HCT116 (cell line): ENCODE measurements at regions not wholly inside any gene's neighbourhood (a gene's known extent, or its start where the extent isn't known, plus 50 kb on each side); places are given as distances from the start of the nearest gene placed in this dataset.

Source experiments
- ATAC-seq: fragments of 200-7000 bp; cut with Tn5 transposase; 2 replicates; pipeline ENCODE4 v1.9.1; 2020; ENCODE audit warnings: mild to moderate bottlenecking, moderate library complexity
- BruUV-seq: library from RNA; stranded (reverse); fragments of 400-500 nt; replicated peaks from 2 replicates; lab custom pipeline; 2021; lab: Mats Ljungman, UMichigan
- CTCF ChIA-PET: fragments of 300-600 bp; sonication (Branson Sonifier 250); formaldehyde crosslinking; loops from one replicate; lab custom pipeline; 2021; ENCODE audit warnings: antibody characterized with exemption; lab: Charles Lee
- POLR2A ChIA-PET: fragments of 300-600, 350-600 bp; sonication (Branson Sonifier 250); formaldehyde crosslinking; loops from one replicate; lab custom pipeline; 2021; ENCODE audit warnings: antibody characterized with exemption; lab: Charles Lee
- RAD21 ChIA-PET, 2 experiments: fragments of 300-600 bp; sonication (Branson Sonifier 250); formaldehyde crosslinking; loops; one replicate each; lab custom pipeline; 2023; ENCODE audit warnings: low total read pairs in 2 of 2; ENCODE audit not compliant: uncharacterized antibody in 2 of 2, unreplicated experiment in 2 of 2, low non-redundant PET in 1 of 2; lab: Charles Lee
- DNase-seq: peaks from one replicate; pipeline ENCODE4 v3.0.0-alpha.2; 2010; ENCODE audit warnings: low read depth, low spot score
- H2AFZ ChIP-seq: fragments of 200-600 bp; shearing (Covaris generic), sonication (generic); 2 replicates; pipeline ENCODE4 v1.6.1; 2017; ENCODE audit warnings: low read depth, mixed run types, mixed read lengths, antibody characterized with exemption, low read length; ENCODE audit not compliant: poor library complexity, severe bottlenecking
- H3K27ac ChIP-seq: 2 replicates; pipeline ENCODE4 v1.5.1; 2012; ENCODE audit warnings: low read depth, low read length
- H3K27me3 ChIP-seq: fragments of 200-600 bp; sonication (generic); 2 replicates; pipeline ENCODE4 v1.6.1; 2016; ENCODE audit warnings: mixed run types, low read length, mixed read lengths; ENCODE audit not compliant: insufficient read depth
- H3K36me3 ChIP-seq, 2 experiments: fragments of 200-500 bp in 1 of 2; fragments of 200-600 bp in 1 of 2; sonication (Bioruptor generic) in 1 of 2; sonication (generic) in 1 of 2; 2 replicates each; pipeline versions ENCODE4 v1.5.1 to v1.6.1; 2014 to 2016; ENCODE audit warnings: low read length in 2 of 2, inconsistent platforms in 1 of 2, mixed read lengths in 1 of 2, mixed run types in 1 of 2; ENCODE audit not compliant: insufficient read depth in 2 of 2, control insufficient read depth in 1 of 2
- H3K4me1 ChIP-seq, 2 experiments: fragments of 200-600 bp in 1 of 2; sonication (generic) in 1 of 2; 2 replicates each; pipeline versions ENCODE4 v1.5.1 to v1.6.1; 2012 to 2017; ENCODE audit warnings: low read length in 2 of 2, inconsistent platforms in 1 of 2, mild to moderate bottlenecking in 1 of 2, mixed read lengths in 1 of 2, mixed run types in 1 of 2, moderate library complexity in 1 of 2; ENCODE audit not compliant: insufficient read depth in 2 of 2, control insufficient read depth in 1 of 2
- H3K4me2 ChIP-seq: fragments of 200-600 bp; sonication (generic); 2 replicates; pipeline ENCODE4 v1.6.1; 2017; ENCODE audit warnings: mixed run types, low read length, mixed read lengths
- H3K4me3 ChIP-seq, 2 experiments: fragments of 200-600 bp in 1 of 2; sonication (generic) in 1 of 2; replicated peaks in 1 of 2; 2 replicates each; pipeline ENCODE4 v1.5.1; 2011 to 2016; ENCODE audit warnings: low read length in 2 of 2, control low read depth in 1 of 2, low read depth in 1 of 2, mild to moderate bottlenecking in 1 of 2, mixed read lengths in 1 of 2, mixed run types in 1 of 2
- H3K79me2 ChIP-seq: fragments of 200-600 bp; sonication (generic); 2 replicates; pipeline ENCODE4 v1.6.1; 2017; ENCODE audit warnings: mild to moderate bottlenecking, mixed run types, low read length, moderate library complexity, mixed read lengths; ENCODE audit not compliant: insufficient read depth
- H3K9ac ChIP-seq: fragments of 200-600 bp; sonication (generic); 2 replicates; pipeline ENCODE4 v1.6.1; 2016; ENCODE audit warnings: low read length, mixed read lengths
- H3K9me2 ChIP-seq: fragments of 200-600 bp; sonication (generic), shearing (Covaris generic); 2 replicates; pipeline ENCODE4 v1.6.1; 2017; ENCODE audit warnings: mixed run types, mild to moderate bottlenecking, moderate library complexity; ENCODE audit not compliant: insufficient read depth
- H3K9me3 ChIP-seq, 2 experiments: fragments of 200-500 bp in 1 of 2; fragments of 200-600 bp in 1 of 2; sonication (Bioruptor generic) in 1 of 2; sonication (generic) in 1 of 2; 2 replicates each; pipeline ENCODE4 v1.6.1; 2014 to 2017; ENCODE audit warnings: low read length in 2 of 2, mixed read lengths in 2 of 2, inconsistent platforms in 1 of 2, low read depth in 1 of 2, mild to moderate bottlenecking in 1 of 2, mixed run types in 1 of 2, moderate library complexity in 1 of 2; ENCODE audit not compliant: control insufficient read depth in 1 of 2, insufficient read depth in 1 of 2
- H4K20me1 ChIP-seq: fragments of 200-600 bp; sonication (generic), shearing (Covaris generic); 2 replicates; pipeline ENCODE4 v1.6.1; 2017; ENCODE audit warnings: mixed run types, mild to moderate bottlenecking, moderate library complexity; ENCODE audit not compliant: insufficient read depth
- CBX3 ChIP-seq: IDR thresholded peaks from 2 replicates; pipeline ENCODE4 v1.6.1; 2012; ENCODE audit warnings: low read depth
- CEBPB ChIP-seq: IDR thresholded peaks from 2 replicates; pipeline ENCODE4 v1.6.1; 2012; ENCODE audit warnings: low read depth
- CTCF ChIP-seq, 3 experiments: fragments of 200-600 bp in 1 of 3; sonication (generic) in 1 of 3; IDR thresholded peaks in 2 of 3; conservative IDR thresholded peaks in 1 of 3; 2 replicates each; pipeline ENCODE4 v1.5.1; 2012 to 2017; ENCODE audit warnings: low read depth in 2 of 3, low read length in 2 of 3, antibody characterized with exemption in 1 of 3, borderline replicate concordance in 1 of 3, control low read depth in 1 of 3, mild to moderate bottlenecking in 1 of 3, mixed read lengths in 1 of 3, mixed run types in 1 of 3, moderate library complexity in 1 of 3; ENCODE audit not compliant: insufficient read depth in 1 of 3
- ELF1 ChIP-seq: IDR thresholded peaks from 2 replicates; pipeline ENCODE4 v1.6.1; 2012; ENCODE audit warnings: low read depth, borderline replicate concordance
- JUND ChIP-seq: IDR thresholded peaks from 2 replicates; pipeline ENCODE4 v1.6.1; 2012
- RAD21 ChIP-seq: IDR thresholded peaks from 2 replicates; pipeline ENCODE4 v1.6.1; 2012; ENCODE audit warnings: low read depth, mild to moderate bottlenecking
- SP1 ChIP-seq: IDR thresholded peaks from 2 replicates; pipeline ENCODE4 v1.6.1; 2012; ENCODE audit warnings: low read depth
- TCF7L2 ChIP-seq: IDR thresholded peaks from 2 replicates; pipeline ENCODE4 v1.7.0; 2011; ENCODE audit warnings: borderline replicate concordance, inconsistent platforms; ENCODE audit not compliant: insufficient read depth, insufficient read length; ENCODE audit errors: extremely low read depth
- ZBTB33 ChIP-seq: IDR thresholded peaks from 2 replicates; pipeline ENCODE4 v1.6.1; 2011; ENCODE audit warnings: mild to moderate bottlenecking, low read length, moderate library complexity; ENCODE audit not compliant: insufficient replicate concordance; ENCODE audit errors: extremely low read depth
- ZFX ChIP-seq: fragments of 450-650 bp; IDR thresholded peaks from 2 replicates; pipeline ENCODE4 v1.6.1; 2017
- ZNF274 ChIP-seq: fragments of 200-500 bp; sonication (Bioruptor generic); IDR thresholded peaks from 2 replicates; pipeline ENCODE4 v1.6.1; 2014; ENCODE audit warnings: mild to moderate bottlenecking, low read depth, low read length, inconsistent platforms
- intact Hi-C: fragments of 100-400 bp; cut with micrococcal nuclease; formaldehyde crosslinking; loops from 2 replicates; pipeline ENCODE4 v1.10.0; 2022
- TF ChIP-seq, protein P1 (sequence below): IDR thresholded peaks from 2 replicates; pipeline ENCODE4 v1.6.1; 2012

GRCh38 chr6:4192627-4193026 is 57.3 kb upstream of the ECI2 start (continued):
- TF ChIP-seq TCF7L2 (no peak), JUND (no peak)

GRCh38 chr6:4192173-4192572 is 56.8 kb upstream of the ECI2 start:
- ChIA-PET RAD21 (no interaction called here), POLR2A (no interaction called here)
- no peak for ATAC-seq

More at GRCh38 chr6:4192173-4192572, 56.8 kb upstream of the ECI2 start:
- BruUV-seq: no TSS peak
- TF ChIP-seq CTCF (IDR thresholded peaks at IDR 0.05 in 2 of 3, conservative IDR thresholded peaks at IDR 0.05 in 1 of 3; ENCODE audit: borderline replicate concordance in 1 of 3, insufficient read depth in 1 of 3, low read depth in 2 of 3, low read length in 2 of 3) (no peak), ZBTB33 (no peak), ZNF274 (no peak), CBX3 (no peak), ELF1 (no peak), SP1 (no peak), RAD21 (no peak), ZFX (no peak), CEBPB (no peak), JUND (no peak)
- TF ChIP-seq, protein P1, sequence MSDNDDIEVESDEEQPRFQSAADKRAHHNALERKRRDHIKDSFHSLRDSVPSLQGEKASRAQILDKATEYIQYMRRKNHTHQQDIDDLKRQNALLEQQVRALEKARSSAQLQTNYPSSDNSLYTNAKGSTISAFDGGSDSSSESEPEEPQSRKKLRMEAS: no peak
- H2AFZ ChIP-seq: no peak overlapping the region
- H3K4me2 ChIP-seq: no peak overlapping the region
- no peaks in the 10 kb centered on the region for H3K36me3 ChIP-seq
- no peaks in the 10 kb centered on the region for H4K20me1 ChIP-seq
- H3K27ac ChIP-seq: no peak overlapping the region
- no peaks in the 10 kb centered on the region for H3K9me2 ChIP-seq
- CTCF ChIA-PET: no interaction called here
- no peaks in the 10 kb centered on the region for H3K9me3 ChIP-seq
- H3K4me3 ChIP-seq: no peak overlapping the region
- no peak overlapping the region for H3K9ac ChIP-seq
- H3K4me1 ChIP-seq: no peaks in the 10 kb centered on the region
- no peak for DNase-seq
- H3K79me2 ChIP-seq: no peaks in the 10 kb centered on the region
- intact Hi-C loops: no loop called here
- H3K27me3 ChIP-seq: no peaks in the 10 kb centered on the region
